ENCODE measurements at regions not wholly inside any gene's neighbourhood (a gene's known extent, or its start where the extent isn't known, plus 50 kb on each side); places are given as distances from the start of the nearest gene placed in this dataset.

- TF ChIP-seq CTCF (IDR thresholded peaks at IDR 0.05) (no peak), POLR2A (IDR thresholded peaks at IDR 0.05) (no peak)
Measured at GRCh38 chr9:14535161-14535955, 157.9 kb downstream of the ZDHHC21 start.

Measured in Peyer's patch (tissue), 4 donors.